ENCODE measurements at regions not wholly inside any gene's neighbourhood (a gene's known extent, or its start where the extent isn't known, plus 50 kb on each side); places are given as distances from the start of the nearest gene placed in this dataset.

- Histone ChIP-seq H3K4me1 (ENCODE audit: control insufficient read depth in 3 of 3, insufficient read depth in 3 of 3, low read length in 3 of 3) (no peaks in the 10 kb centered on the region), H3K9me3 (ENCODE audit: control insufficient read depth in 3 of 3, low read length in 3 of 3) (no peaks in the 10 kb centered on the region), H3K36me3 (ENCODE audit: control insufficient read depth in 3 of 3, insufficient read depth in 3 of 3, low read length in 3 of 3) (peaks cover 0 to 2% (median 0%) of the 10 kb centered on the region in 3 donors), H3K4me3 (ENCODE audit: low read length in 3 of 3) (no peak overlapping the region), H3K27ac (ENCODE audit: low read depth, low read length) (no peak overlapping the region), H3K9ac (ENCODE audit: low read depth in 1 of 3, low read length in 3 of 3) (no peak overlapping the region), H3K27me3 (ENCODE audit: control insufficient read depth in 3 of 3, insufficient read depth in 3 of 3, low read length in 3 of 3) (no peaks in the 10 kb centered on the region)
These were observed 502.8 kb downstream of the AJAP1 start for GRCh38 chr1:5157175-5157574.

DNA sequence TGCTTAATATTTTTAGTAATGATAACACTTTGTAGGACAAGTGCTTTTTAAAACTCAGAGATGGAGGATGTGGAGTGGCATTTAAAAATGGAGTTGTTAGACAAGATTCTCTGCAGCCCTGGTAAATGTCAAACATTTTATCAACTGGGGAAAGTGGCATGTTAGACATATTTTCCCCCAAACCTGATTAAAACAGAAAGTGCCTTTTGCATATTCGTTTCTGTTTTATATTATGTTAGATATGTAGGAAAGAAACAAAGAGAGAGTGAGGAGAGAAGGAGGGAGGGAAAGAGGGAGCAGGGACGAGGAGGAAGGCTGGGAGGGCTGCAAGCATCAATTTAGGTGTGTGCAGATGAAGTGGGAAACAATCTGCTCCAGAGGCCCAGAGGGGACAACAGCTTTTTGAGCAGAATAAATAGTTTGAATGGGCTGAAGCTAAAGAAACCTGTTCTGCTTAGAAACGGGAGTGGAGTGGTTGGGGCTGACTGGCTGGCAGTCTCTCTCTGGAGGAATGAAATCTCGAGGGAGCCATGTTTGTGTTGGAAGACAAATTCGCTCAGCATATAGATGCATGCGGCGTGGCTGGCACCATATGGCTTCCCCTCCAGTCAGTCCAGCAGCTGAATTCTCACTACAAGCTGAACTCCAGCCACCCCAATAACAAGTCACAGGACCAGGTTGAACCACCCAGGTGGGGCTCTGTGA is 502.2 kb downstream of the AJAP1 start:
- Histone ChIP-seq H3K4me3 (ENCODE audit: low read length in 3 of 3) (no peak overlapping the region), H3K9me3 (ENCODE audit: control insufficient read depth in 3 of 3, low read length in 3 of 3) (no peaks in the 10 kb centered on the region), H3K4me1 (ENCODE audit: control insufficient read depth in 3 of 3, insufficient read depth in 3 of 3, low read length in 3 of 3) (no peaks in the 10 kb centered on the region), H3K9ac (ENCODE audit: low read depth in 1 of 3, low read length in 3 of 3) (no peak overlapping the region), H3K36me3 (ENCODE audit: control insufficient read depth in 3 of 3, insufficient read depth in 3 of 3, low read length in 3 of 3) (peaks cover 0 to 2% (median 0%) of the 10 kb centered on the region in 3 donors), H3K27ac (ENCODE audit: low read depth, low read length) (no peak overlapping the region), H3K27me3 (ENCODE audit: control insufficient read depth in 3 of 3, insufficient read depth in 3 of 3, low read length in 3 of 3) (no peaks in the 10 kb centered on the region)

DNA sequence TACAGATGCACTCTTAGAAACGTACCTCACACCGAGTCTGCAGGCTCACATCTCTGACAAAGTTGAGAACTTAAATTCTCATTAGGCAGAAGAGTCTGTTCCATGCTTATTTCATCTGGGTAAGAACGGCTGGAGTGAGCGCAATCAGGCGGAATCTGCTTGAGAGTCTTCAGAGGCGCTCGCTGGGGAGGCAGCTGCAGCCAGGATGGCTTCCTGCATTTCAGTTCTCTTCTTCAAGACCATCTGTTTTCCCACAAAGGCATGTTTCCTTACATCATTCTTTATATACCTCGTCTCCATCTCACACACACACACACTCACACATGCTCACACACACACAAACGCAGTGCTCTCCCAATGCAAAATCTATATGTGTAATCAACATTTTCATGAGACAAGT is 497.1 kb downstream of the AJAP1 start:
- Histone ChIP-seq H3K27ac (ENCODE audit: low read depth, low read length) (no peak overlapping the region), H3K4me1 (ENCODE audit: control insufficient read depth in 3 of 3, insufficient read depth in 3 of 3, low read length in 3 of 3) (no peaks in the 10 kb centered on the region), H3K27me3 (ENCODE audit: control insufficient read depth in 3 of 3, insufficient read depth in 3 of 3, low read length in 3 of 3) (no peaks in the 10 kb centered on the region), H3K4me3 (ENCODE audit: low read length in 3 of 3) (no peak overlapping the region), H3K9me3 (ENCODE audit: control insufficient read depth in 3 of 3, low read length in 3 of 3) (no peaks in the 10 kb centered on the region), H3K36me3 (ENCODE audit: control insufficient read depth in 3 of 3, insufficient read depth in 3 of 3, low read length in 3 of 3) (no peaks in the 10 kb centered on the region), H3K9ac (ENCODE audit: low read depth in 1 of 3, low read length in 3 of 3) (no peak overlapping the region)

GRCh38 chr1:5150191-5150590 is 495.8 kb downstream of the AJAP1 start:
- no peak overlapping the region for H3K4me3 ChIP-seq (ENCODE audit: low read length in 3 of 3)
- no peaks in the 10 kb centered on the region for H3K36me3 ChIP-seq (ENCODE audit: control insufficient read depth in 3 of 3, insufficient read depth in 3 of 3, low read length in 3 of 3)
- H3K27ac ChIP-seq (ENCODE audit: low read depth, low read length) = no peak overlapping the region
- H3K9me3 ChIP-seq (ENCODE audit: control insufficient read depth in 3 of 3, low read length in 3 of 3) = no peaks in the 10 kb centered on the region
- no peaks in the 10 kb centered on the region for H3K27me3 ChIP-seq (ENCODE audit: control insufficient read depth in 3 of 3, insufficient read depth in 3 of 3, low read length in 3 of 3)
- H3K9ac ChIP-seq (ENCODE audit: low read depth in 1 of 3, low read length in 3 of 3) = no peak overlapping the region
- no peaks in the 10 kb centered on the region for H3K4me1 ChIP-seq (ENCODE audit: control insufficient read depth in 3 of 3, insufficient read depth in 3 of 3, low read length in 3 of 3)

DNA sequence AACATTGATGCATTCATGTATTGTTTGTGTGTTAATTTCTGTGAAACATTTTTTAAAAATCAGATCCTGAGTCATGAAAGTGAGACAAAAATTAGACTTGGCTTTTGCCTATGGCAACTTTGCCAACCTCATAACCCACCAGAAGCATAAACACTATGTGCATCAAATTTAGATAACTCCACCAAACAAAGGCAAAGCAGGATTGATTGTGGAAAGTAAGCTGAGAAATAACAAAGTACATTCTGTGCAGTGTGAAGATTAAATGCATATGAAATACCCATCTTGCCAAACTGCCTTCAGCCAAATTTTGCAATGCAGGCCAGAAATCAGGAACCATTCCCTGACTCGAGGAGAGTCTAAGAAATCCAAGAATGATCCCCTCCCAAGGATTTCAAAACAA is 493.4 kb downstream of the AJAP1 start:
- Histone ChIP-seq H3K4me3 (ENCODE audit: low read length in 3 of 3) (no peak overlapping the region), H3K9ac (ENCODE audit: low read depth in 1 of 3, low read length in 3 of 3) (no peak overlapping the region), H3K27me3 (ENCODE audit: control insufficient read depth in 3 of 3, insufficient read depth in 3 of 3, low read length in 3 of 3) (peaks cover 0 to 3% (median 0%) of the 10 kb centered on the region in 3 donors), H3K36me3 (ENCODE audit: control insufficient read depth in 3 of 3, insufficient read depth in 3 of 3, low read length in 3 of 3) (no peaks in the 10 kb centered on the region), H3K4me1 (ENCODE audit: control insufficient read depth in 3 of 3, insufficient read depth in 3 of 3, low read length in 3 of 3) (no peaks in the 10 kb centered on the region), H3K27ac (ENCODE audit: low read depth, low read length) (no peak overlapping the region), H3K9me3 (ENCODE audit: control insufficient read depth in 3 of 3, low read length in 3 of 3) (no peaks in the 10 kb centered on the region)

GRCh38 chr1:5142389-5142788 is 488.0 kb downstream of the AJAP1 start:
- Histone ChIP-seq H3K27me3 (ENCODE audit: control insufficient read depth in 3 of 3, insufficient read depth in 3 of 3, low read length in 3 of 3) (peaks cover 0 to 3% (median 2%) of the 10 kb centered on the region in 3 donors), H3K4me1 (ENCODE audit: control insufficient read depth in 3 of 3, insufficient read depth in 3 of 3, low read length in 3 of 3) (no peaks in the 10 kb centered on the region), H3K9me3 (ENCODE audit: control insufficient read depth in 3 of 3, low read length in 3 of 3) (no peaks in the 10 kb centered on the region), H3K27ac (ENCODE audit: low read depth, low read length) (no peak overlapping the region), H3K4me3 (ENCODE audit: low read length in 3 of 3) (no peak overlapping the region), H3K36me3 (ENCODE audit: control insufficient read depth in 3 of 3, insufficient read depth in 3 of 3, low read length in 3 of 3) (no peaks in the 10 kb centered on the region), H3K9ac (ENCODE audit: low read depth in 1 of 3, low read length in 3 of 3) (no peak overlapping the region)

- H3K27ac ChIP-seq (ENCODE audit: low read depth, low read length) = no peak overlapping the region
- no peak overlapping the region for H3K4me3 ChIP-seq (ENCODE audit: low read length in 3 of 3)
- H3K9ac ChIP-seq (ENCODE audit: low read depth in 1 of 3, low read length in 3 of 3) = no peak overlapping the region
- H3K9me3 ChIP-seq (ENCODE audit: control insufficient read depth in 3 of 3, low read length in 3 of 3) = no peaks in the 10 kb centered on the region
- H3K27me3 ChIP-seq (ENCODE audit: control insufficient read depth in 3 of 3, insufficient read depth in 3 of 3, low read length in 3 of 3) = peaks cover 0 to 3% (median 2%) of the 10 kb centered on the region in 3 donors
- no peaks in the 10 kb centered on the region for H3K36me3 ChIP-seq (ENCODE audit: control insufficient read depth in 3 of 3, insufficient read depth in 3 of 3, low read length in 3 of 3)
- H3K4me1 ChIP-seq (ENCODE audit: control insufficient read depth in 3 of 3, insufficient read depth in 3 of 3, low read length in 3 of 3) = no peaks in the 10 kb centered on the region
These were observed 487.3 kb downstream of the AJAP1 start for GRCh38 chr1:5141750-5142149.

GRCh38 chr1:5140962-5141361 is 486.6 kb downstream of the AJAP1 start:
- no peak overlapping the region for H3K4me3 ChIP-seq (ENCODE audit: low read length in 3 of 3)
- no peak overlapping the region for H3K9ac ChIP-seq (ENCODE audit: low read depth in 1 of 3, low read length in 3 of 3)
- no peaks in the 10 kb centered on the region for H3K36me3 ChIP-seq (ENCODE audit: control insufficient read depth in 3 of 3, insufficient read depth in 3 of 3, low read length in 3 of 3)
- peaks cover 0 to 3% (median 2%) of the 10 kb centered on the region in 3 donors for H3K27me3 ChIP-seq (ENCODE audit: control insufficient read depth in 3 of 3, insufficient read depth in 3 of 3, low read length in 3 of 3)
- no peaks in the 10 kb centered on the region for H3K9me3 ChIP-seq (ENCODE audit: control insufficient read depth in 3 of 3, low read length in 3 of 3)
- no peaks in the 10 kb centered on the region for H3K4me1 ChIP-seq (ENCODE audit: control insufficient read depth in 3 of 3, insufficient read depth in 3 of 3, low read length in 3 of 3)
- no peak overlapping the region for H3K27ac ChIP-seq (ENCODE audit: low read depth, low read length)

DNA sequence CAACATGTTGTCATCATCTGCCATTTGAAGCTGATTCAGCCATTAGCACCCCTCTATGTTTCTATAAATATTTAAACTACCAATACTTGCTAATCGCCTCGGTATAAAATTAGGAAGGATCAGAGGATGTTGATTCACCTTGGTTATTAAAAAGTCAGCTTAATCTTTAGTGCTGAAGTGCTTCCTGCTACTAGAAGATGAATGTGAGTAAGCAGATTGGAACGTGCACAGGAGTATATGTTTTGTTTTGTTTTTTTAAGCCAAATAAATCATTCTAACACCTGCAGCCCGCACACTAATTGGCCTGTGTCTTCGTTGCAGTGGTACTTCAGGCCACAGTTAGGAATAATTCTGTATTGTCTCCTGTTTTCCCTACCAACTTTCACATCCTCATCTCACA is 485.7 kb downstream of the AJAP1 start:
- H3K4me3 ChIP-seq (ENCODE audit: low read length in 3 of 3) = no peak overlapping the region
- no peaks in the 10 kb centered on the region for H3K9me3 ChIP-seq (ENCODE audit: control insufficient read depth in 3 of 3, low read length in 3 of 3)
- H3K9ac ChIP-seq (ENCODE audit: low read depth in 1 of 3, low read length in 3 of 3) = no peak overlapping the region
- no peaks in the 10 kb centered on the region for H3K4me1 ChIP-seq (ENCODE audit: control insufficient read depth in 3 of 3, insufficient read depth in 3 of 3, low read length in 3 of 3)
- H3K27me3 ChIP-seq (ENCODE audit: control insufficient read depth in 3 of 3, insufficient read depth in 3 of 3, low read length in 3 of 3) = peaks cover 0 to 3% (median 2%) of the 10 kb centered on the region in 3 donors
- H3K27ac ChIP-seq (ENCODE audit: low read depth, low read length) = no peak overlapping the region
- H3K36me3 ChIP-seq (ENCODE audit: control insufficient read depth in 3 of 3, insufficient read depth in 3 of 3, low read length in 3 of 3) = no peaks in the 10 kb centered on the region

DNA sequence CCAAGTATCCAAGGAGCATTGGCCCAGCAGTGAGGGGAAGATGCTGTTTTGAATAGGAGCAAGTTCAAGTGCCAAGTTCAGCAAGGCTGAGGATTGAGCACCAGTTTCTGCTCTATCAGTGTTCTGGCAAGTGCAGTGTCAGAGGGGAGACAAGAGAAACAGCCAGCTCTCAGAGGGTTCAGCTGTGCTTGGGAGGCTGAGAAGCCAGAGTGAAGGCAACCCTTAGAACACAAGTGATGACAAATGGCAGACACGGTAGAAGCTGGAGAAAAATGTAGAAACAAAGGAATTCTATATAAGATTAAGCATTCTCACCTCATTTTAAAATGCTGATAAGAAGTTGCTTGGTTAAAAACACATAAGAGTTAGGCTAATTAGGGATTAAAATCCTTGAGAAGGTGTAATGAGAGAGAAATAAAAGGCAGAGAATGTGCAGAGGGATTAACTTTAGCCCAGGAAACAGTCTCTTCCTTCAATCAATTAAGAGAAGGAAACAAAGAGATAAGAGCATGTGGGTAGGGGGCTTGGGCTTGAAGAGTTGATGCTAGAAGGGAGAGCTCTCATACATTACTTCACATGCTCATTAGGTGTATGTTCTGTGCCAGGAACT is 475.4 kb downstream of the AJAP1 start:
- no peaks in the 10 kb centered on the region for H3K4me1 ChIP-seq (ENCODE audit: control insufficient read depth in 3 of 3, insufficient read depth in 3 of 3, low read length in 3 of 3)
- no peaks in the 10 kb centered on the region for H3K27me3 ChIP-seq (ENCODE audit: control insufficient read depth in 3 of 3, insufficient read depth in 3 of 3, low read length in 3 of 3)
- H3K9me3 ChIP-seq (ENCODE audit: control insufficient read depth in 3 of 3, low read length in 3 of 3) = peaks cover 0 to 3% (median 2%) of the 10 kb centered on the region in 3 donors

More for the DNA sequence above, 475.4 kb downstream of the AJAP1 start:
- no peak overlapping the region for H3K27ac ChIP-seq (ENCODE audit: low read depth, low read length)
- H3K9ac ChIP-seq (ENCODE audit: low read depth in 1 of 3, low read length in 3 of 3) = no peak overlapping the region
- no peaks in the 10 kb centered on the region for H3K36me3 ChIP-seq (ENCODE audit: control insufficient read depth in 3 of 3, insufficient read depth in 3 of 3, low read length in 3 of 3)
- H3K4me3 ChIP-seq (ENCODE audit: low read length in 3 of 3) = no peak overlapping the region
